ENCODE measurements at regions not wholly inside any gene's neighbourhood (a gene's known extent, or its start where the extent isn't known, plus 50 kb on each side); places are given as distances from the start of the nearest gene placed in this dataset.

GRCh38 chr6:54588176-54588575, 258.4 kb upstream of the FAM83B start:
- TF ChIP-seq, protein P1, sequence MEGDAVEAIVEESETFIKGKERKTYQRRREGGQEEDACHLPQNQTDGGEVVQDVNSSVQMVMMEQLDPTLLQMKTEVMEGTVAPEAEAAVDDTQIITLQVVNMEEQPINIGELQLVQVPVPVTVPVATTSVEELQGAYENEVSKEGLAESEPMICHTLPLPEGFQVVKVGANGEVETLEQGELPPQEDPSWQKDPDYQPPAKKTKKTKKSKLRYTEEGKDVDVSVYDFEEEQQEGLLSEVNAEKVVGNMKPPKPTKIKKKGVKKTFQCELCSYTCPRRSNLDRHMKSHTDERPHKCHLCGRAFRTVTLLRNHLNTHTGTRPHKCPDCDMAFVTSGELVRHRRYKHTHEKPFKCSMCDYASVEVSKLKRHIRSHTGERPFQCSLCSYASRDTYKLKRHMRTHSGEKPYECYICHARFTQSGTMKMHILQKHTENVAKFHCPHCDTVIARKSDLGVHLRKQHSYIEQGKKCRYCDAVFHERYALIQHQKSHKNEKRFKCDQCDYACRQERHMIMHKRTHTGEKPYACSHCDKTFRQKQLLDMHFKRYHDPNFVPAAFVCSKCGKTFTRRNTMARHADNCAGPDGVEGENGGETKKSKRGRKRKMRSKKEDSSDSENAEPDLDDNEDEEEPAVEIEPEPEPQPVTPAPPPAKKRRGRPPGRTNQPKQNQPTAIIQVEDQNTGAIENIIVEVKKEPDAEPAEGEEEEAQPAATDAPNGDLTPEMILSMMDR (IDR thresholded peaks at IDR 0.05): no peak
- no peak for TF ChIP-seq POLR2AphosphoS5 (IDR thresholded peaks at IDR 0.05; ENCODE audit: insufficient read depth in 1 of 2, low read depth in 1 of 2)

All from vagina (tissue), 2 donors.